T-helper 2 cell treated with Interferon-gamma antibody and Interleukin-4, amounts not matched to agents 5 μg/mL and 100 μg/mL, for 36 hours (primary cell): ENCODE measurements at regions not wholly inside any gene's neighbourhood (a gene's known extent, or its start where the extent isn't known, plus 50 kb on each side); places are given as distances from the start of the nearest gene placed in this dataset.

ENCODE experiments used
- DNase-seq: peaks from one replicate; pipeline ENCODE4 v3.0.0; 2021; ENCODE audit warnings: low spot score
- H3K27ac Mint-ChIP-seq: one replicate; pipeline ENCODE4 v1.8.0; 2021; ENCODE audit warnings: mild to moderate bottlenecking, mixed read lengths
- H3K27me3 Mint-ChIP-seq: one replicate; pipeline ENCODE4 v1.8.0; 2021; ENCODE audit warnings: low read depth, mixed read lengths
- H3K36me3 Mint-ChIP-seq: one replicate; pipeline ENCODE4 v1.8.0; 2021; ENCODE audit warnings: low read depth, mixed read lengths
- H3K4me1 Mint-ChIP-seq: one replicate; pipeline ENCODE4 v1.8.0; 2021; ENCODE audit warnings: low read depth, mixed read lengths
- H3K4me3 Mint-ChIP-seq: one replicate; pipeline ENCODE4 v1.8.0; 2022; ENCODE audit warnings: mild to moderate bottlenecking, moderate library complexity, mixed read lengths
- H3K9me3 Mint-ChIP-seq: one replicate; pipeline ENCODE4 v1.8.0; 2021; ENCODE audit warnings: mixed read lengths

- no peak for DNase-seq
- Mint-ChIP-seq H3K9me3 (peaks cover 29% of the 10 kb centered on the region), H3K27me3 (no peaks in the 10 kb centered on the region), H3K36me3 (peaks cover 2% of the 10 kb centered on the region), H3K4me3 (no peak overlapping the region), H3K4me1 (no peaks in the 10 kb centered on the region), H3K27ac (no peak overlapping the region)
Observed at GRCh38 chr22:48837341-48837935, 990.2 kb downstream of the BRD1 start.

GRCh38 chr22:48836673-48837340, 990.9 kb downstream of the BRD1 start:
- no peak overlapping the region for H3K4me3 Mint-ChIP-seq
- H3K36me3 Mint-ChIP-seq: peaks cover 2% of the 10 kb centered on the region
- no peak overlapping the region for H3K27ac Mint-ChIP-seq
- H3K4me1 Mint-ChIP-seq: no peaks in the 10 kb centered on the region
- no peaks in the 10 kb centered on the region for H3K27me3 Mint-ChIP-seq
- DNase-seq: no peak
- peaks cover 29% of the 10 kb centered on the region for H3K9me3 Mint-ChIP-seq

- H3K27ac Mint-ChIP-seq: no peak overlapping the region
- no peak for DNase-seq
- H3K36me3 Mint-ChIP-seq: peaks cover 2% of the 10 kb centered on the region
- H3K9me3 Mint-ChIP-seq: peaks cover 33% of the 10 kb centered on the region
- H3K27me3 Mint-ChIP-seq: no peaks in the 10 kb centered on the region
- no peaks in the 10 kb centered on the region for H3K4me1 Mint-ChIP-seq
- H3K4me3 Mint-ChIP-seq: no peak overlapping the region
Observed at GRCh38 chr22:48835857-48836672, 991.6 kb downstream of the BRD1 start.

- DNase-seq: no peak
- Mint-ChIP-seq H3K27me3 (no peaks in the 10 kb centered on the region), H3K4me1 (no peaks in the 10 kb centered on the region), H3K9me3 (peaks cover 34% of the 10 kb centered on the region), H3K36me3 (peaks cover 2% of the 10 kb centered on the region), H3K27ac (no peak overlapping the region), H3K4me3 (no peak overlapping the region)
Observed at GRCh38 chr22:48835364-48835763, 992.3 kb downstream of the BRD1 start.

- no peak overlapping the region for H3K27ac Mint-ChIP-seq
- no peaks in the 10 kb centered on the region for H3K27me3 Mint-ChIP-seq
- H3K36me3 Mint-ChIP-seq: peaks cover 2% of the 10 kb centered on the region
- peaks cover 34% of the 10 kb centered on the region for H3K9me3 Mint-ChIP-seq
- no peaks in the 10 kb centered on the region for H3K4me1 Mint-ChIP-seq
- H3K4me3 Mint-ChIP-seq: no peak overlapping the region
- DNase-seq: no peak
Observed at GRCh38 chr22:48834404-48834803, 993.3 kb downstream of the BRD1 start.

- peaks cover 2% of the 10 kb centered on the region for H3K36me3 Mint-ChIP-seq
- H3K4me1 Mint-ChIP-seq: no peaks in the 10 kb centered on the region
- H3K27me3 Mint-ChIP-seq: no peaks in the 10 kb centered on the region
- no peak overlapping the region for H3K27ac Mint-ChIP-seq
- no peak for DNase-seq
- H3K9me3 Mint-ChIP-seq: peaks cover 27% of the 10 kb centered on the region
- no peak overlapping the region for H3K4me3 Mint-ChIP-seq
Observed at GRCh38 chr22:48832592-48832991, 995.1 kb downstream of the BRD1 start.

GRCh38 chr22:48829908-48830307, 997.8 kb downstream of the BRD1 start:
- Mint-ChIP-seq H3K36me3 (no peaks in the 10 kb centered on the region), H3K9me3 (peaks cover 19% of the 10 kb centered on the region), H3K27me3 (no peaks in the 10 kb centered on the region), H3K4me3 (no peak overlapping the region), H3K4me1 (no peaks in the 10 kb centered on the region), H3K27ac (no peak overlapping the region)
- no peak for DNase-seq

- H3K27ac Mint-ChIP-seq: no peak overlapping the region
Observed at GRCh38 chr22:48828688-48829087, 999.0 kb downstream of the BRD1 start.

GRCh38 chr22:48827904-48828555, 999.6 kb downstream of the BRD1 start:
- no peak for DNase-seq
- Mint-ChIP-seq H3K9me3 (peaks cover 11% of the 10 kb centered on the region), H3K27ac (no peak overlapping the region), H3K4me1 (no peaks in the 10 kb centered on the region), H3K4me3 (no peak overlapping the region), H3K36me3 (no peaks in the 10 kb centered on the region), H3K27me3 (no peaks in the 10 kb centered on the region)

More at GRCh38 chr22:48828688-48829087, 999.0 kb downstream of the BRD1 start:
- H3K4me3 Mint-ChIP-seq: no peak overlapping the region
- H3K9me3 Mint-ChIP-seq: peaks cover 18% of the 10 kb centered on the region
- H3K4me1 Mint-ChIP-seq: no peaks in the 10 kb centered on the region
- H3K36me3 Mint-ChIP-seq: no peaks in the 10 kb centered on the region
- no peak for DNase-seq
- no peaks in the 10 kb centered on the region for H3K27me3 Mint-ChIP-seq

- H3K4me1 Mint-ChIP-seq: no peaks in the 10 kb centered on the region
- no peak for DNase-seq
- no peak overlapping the region for H3K27ac Mint-ChIP-seq
- H3K4me3 Mint-ChIP-seq: no peak overlapping the region
- H3K9me3 Mint-ChIP-seq: peaks cover 5% of the 10 kb centered on the region
- H3K36me3 Mint-ChIP-seq: no peaks in the 10 kb centered on the region
- no peaks in the 10 kb centered on the region for H3K27me3 Mint-ChIP-seq
Observed at GRCh38 chr22:48827268-48827846, 1000.3 kb downstream of the BRD1 start.

GRCh38 chr22:48826546-48826945, 1001.1 kb downstream of the BRD1 start:
- Mint-ChIP-seq H3K4me3 (no peak overlapping the region), H3K4me1 (no peaks in the 10 kb centered on the region), H3K27me3 (no peaks in the 10 kb centered on the region), H3K36me3 (no peaks in the 10 kb centered on the region), H3K9me3 (peaks cover 5% of the 10 kb centered on the region), H3K27ac (no peak overlapping the region)
- DNase-seq: no peak

GRCh38 chr22:48825802-48826520, 1001.7 kb downstream of the BRD1 start:
- Mint-ChIP-seq H3K4me3 (no peak overlapping the region), H3K4me1 (no peaks in the 10 kb centered on the region), H3K27ac (no peak overlapping the region), H3K9me3 (no peaks in the 10 kb centered on the region), H3K36me3 (no peaks in the 10 kb centered on the region), H3K27me3 (no peaks in the 10 kb centered on the region)
- no peak for DNase-seq
